ENCODE measurements at regions not wholly inside any gene's neighbourhood (a gene's known extent, or its start where the extent isn't known, plus 50 kb on each side); places are given as distances from the start of the nearest gene placed in this dataset.

DNA sequence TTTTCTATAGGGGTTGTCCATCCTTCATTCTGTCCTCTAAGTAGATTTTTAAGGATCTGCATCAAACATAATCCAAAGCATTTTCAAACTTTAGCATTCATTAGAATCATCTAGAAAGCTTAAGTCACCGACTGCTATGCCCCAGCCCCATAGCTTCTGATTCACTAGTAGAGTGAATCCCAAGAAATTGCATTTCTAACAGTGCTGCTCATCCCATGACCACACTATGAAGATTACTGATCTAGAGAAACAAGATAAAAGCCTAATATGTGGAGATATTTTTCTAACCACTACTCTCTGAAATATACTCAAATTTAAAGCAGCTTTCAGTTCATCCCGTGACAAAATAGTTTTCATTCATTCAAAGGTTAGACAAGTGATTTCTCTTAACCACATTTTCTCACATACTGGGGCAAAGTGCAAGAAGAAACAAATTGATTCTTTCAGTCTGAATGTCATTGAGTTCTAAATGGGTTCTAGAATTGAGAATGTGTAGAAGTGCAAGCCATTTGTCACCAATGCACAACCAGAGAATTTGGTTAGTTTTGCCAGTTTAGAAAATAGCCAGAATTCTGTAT, 286.9 kb upstream of the CD180 start (continued):
- no peak for TF ChIP-seq ZBTB33 (IDR thresholded peaks at IDR 0.05)
- no peak for TF ChIP-seq CHD1 (IDR thresholded peaks at IDR 0.05; ENCODE audit: low read depth, low read length)
- TF ChIP-seq REST (IDR thresholded peaks at IDR 0.05; ENCODE audit: low read depth, low read length): no peak
- TF ChIP-seq, protein P1, sequence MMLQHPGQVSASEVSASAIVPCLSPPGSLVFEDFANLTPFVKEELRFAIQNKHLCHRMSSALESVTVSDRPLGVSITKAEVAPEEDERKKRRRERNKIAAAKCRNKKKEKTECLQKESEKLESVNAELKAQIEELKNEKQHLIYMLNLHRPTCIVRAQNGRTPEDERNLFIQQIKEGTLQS (IDR thresholded peaks at IDR 0.05; ENCODE audit: borderline replicate concordance, extremely low read depth, low read depth, low read length): no peak
- no peak for TF ChIP-seq TCF3 (IDR thresholded peaks at IDR 0.05; ENCODE audit: borderline replicate concordance, insufficient read depth, low read depth, low read length)

GRCh38 chr5:67481362-67481761, 284.8 kb upstream of the CD180 start:
- H3K4me1 ChIP-seq (ENCODE audit: control insufficient read depth, insufficient read depth, low read length): no peaks in the 10 kb centered on the region
- H3K27ac ChIP-seq (ENCODE audit: control insufficient read depth, insufficient read depth): no peak overlapping the region
- BruUV-seq (replicated peaks): no TSS peak
- SMC1A ChIA-PET (ENCODE audit: uncharacterized antibody, unreplicated experiment): no interaction called here
- intact Hi-C loops (cut with micrococcal nuclease; ENCODE audit: unreplicated experiment): no loop called here
- no peaks in the 10 kb centered on the region for H3K79me2 ChIP-seq (ENCODE audit: control insufficient read depth, insufficient read depth, low read length)
- DNase-seq (ENCODE audit: low read depth, low spot score) (no peak), ATAC-seq (no peak), FAIRE-seq (no peak)
- H3K4me2 ChIP-seq (ENCODE audit: control insufficient read depth, insufficient read depth): no peak overlapping the region
- no peak overlapping the region for H3K4me3 ChIP-seq
- in situ Hi-C loops (cut with MboI): no loop called here
- H4K20me1 ChIP-seq (ENCODE audit: control insufficient read depth, insufficient read depth): no peaks in the 10 kb centered on the region
- WGBS (ENCODE audit: insufficient coverage, insufficient replicate concordance, low lambda C conversion rate, missing lambda C conversion rate): 100% methylated on average over 1 of the region's 1 CpG
- RAD21 ChIA-PET (ENCODE audit: unreplicated experiment): no interaction called here
- H2AFZ ChIP-seq (ENCODE audit: control insufficient read depth, low read depth, low read length): no peak overlapping the region
- no peak overlapping the region for H3K9ac ChIP-seq (ENCODE audit: control insufficient read depth, insufficient read depth, low read length)
- CTCF ChIA-PET: no interaction called here
- H3K9me3 ChIP-seq (replicated peaks; ENCODE audit: control insufficient read depth, insufficient read depth, low read length): no peaks in the 10 kb centered on the region
- H3K36me3 ChIP-seq (ENCODE audit: control insufficient read depth in 2 of 2, insufficient read depth in 2 of 2, low read length in 1 of 2): no peaks in the 10 kb centered on the region
- no peaks in the 10 kb centered on the region for H3K27me3 ChIP-seq (replicated peaks in 1 of 2; ENCODE audit: control insufficient read depth in 2 of 2, insufficient read depth in 2 of 2, low read length in 1 of 2)
- POLR2A ChIA-PET: no interaction called here
- TF ChIP-seq, protein P2, sequence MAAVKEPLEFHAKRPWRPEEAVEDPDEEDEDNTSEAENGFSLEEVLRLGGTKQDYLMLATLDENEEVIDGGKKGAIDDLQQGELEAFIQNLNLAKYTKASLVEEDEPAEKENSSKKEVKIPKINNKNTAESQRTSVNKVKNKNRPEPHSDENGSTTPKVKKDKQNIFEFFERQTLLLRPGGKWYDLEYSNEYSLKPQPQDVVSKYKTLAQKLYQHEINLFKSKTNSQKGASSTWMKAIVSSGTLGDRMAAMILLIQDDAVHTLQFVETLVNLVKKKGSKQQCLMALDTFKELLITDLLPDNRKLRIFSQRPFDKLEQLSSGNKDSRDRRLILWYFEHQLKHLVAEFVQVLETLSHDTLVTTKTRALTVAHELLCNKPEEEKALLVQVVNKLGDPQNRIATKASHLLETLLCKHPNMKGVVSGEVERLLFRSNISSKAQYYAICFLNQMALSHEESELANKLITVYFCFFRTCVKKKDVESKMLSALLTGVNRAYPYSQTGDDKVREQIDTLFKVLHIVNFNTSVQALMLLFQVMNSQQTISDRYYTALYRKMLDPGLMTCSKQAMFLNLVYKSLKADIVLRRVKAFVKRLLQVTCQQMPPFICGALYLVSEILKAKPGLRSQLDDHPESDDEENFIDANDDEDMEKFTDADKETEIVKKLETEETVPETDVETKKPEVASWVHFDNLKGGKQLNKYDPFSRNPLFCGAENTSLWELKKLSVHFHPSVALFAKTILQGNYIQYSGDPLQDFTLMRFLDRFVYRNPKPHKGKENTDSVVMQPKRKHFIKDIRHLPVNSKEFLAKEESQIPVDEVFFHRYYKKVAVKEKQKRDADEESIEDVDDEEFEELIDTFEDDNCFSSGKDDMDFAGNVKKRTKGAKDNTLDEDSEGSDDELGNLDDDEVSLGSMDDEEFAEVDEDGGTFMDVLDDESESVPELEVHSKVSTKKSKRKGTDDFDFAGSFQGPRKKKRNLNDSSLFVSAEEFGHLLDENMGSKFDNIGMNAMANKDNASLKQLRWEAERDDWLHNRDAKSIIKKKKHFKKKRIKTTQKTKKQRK (IDR thresholded peaks at IDR 0.05; ENCODE audit: low read depth, low read length): no peak
- TF ChIP-seq EP300 (IDR thresholded peaks at IDR 0.05; ENCODE audit: borderline replicate concordance in 1 of 2, control insufficient read depth in 1 of 2, low read depth in 2 of 2, low read length in 2 of 2) (no peak), BHLHE40 (IDR thresholded peaks at IDR 0.05; ENCODE audit: borderline replicate concordance in 1 of 2, low read depth in 2 of 2, low read length in 1 of 2) (no peak), STAT1 (conservative IDR thresholded peaks at IDR 0.05) (no peak), IKZF1 (conservative IDR thresholded peaks at IDR 0.05) (no peak)
- TF ChIP-seq, protein P3, sequence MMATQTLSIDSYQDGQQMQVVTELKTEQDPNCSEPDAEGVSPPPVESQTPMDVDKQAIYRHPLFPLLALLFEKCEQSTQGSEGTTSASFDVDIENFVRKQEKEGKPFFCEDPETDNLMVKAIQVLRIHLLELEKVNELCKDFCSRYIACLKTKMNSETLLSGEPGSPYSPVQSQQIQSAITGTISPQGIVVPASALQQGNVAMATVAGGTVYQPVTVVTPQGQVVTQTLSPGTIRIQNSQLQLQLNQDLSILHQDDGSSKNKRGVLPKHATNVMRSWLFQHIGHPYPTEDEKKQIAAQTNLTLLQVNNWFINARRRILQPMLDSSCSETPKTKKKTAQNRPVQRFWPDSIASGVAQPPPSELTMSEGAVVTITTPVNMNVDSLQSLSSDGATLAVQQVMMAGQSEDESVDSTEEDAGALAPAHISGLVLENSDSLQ (IDR thresholded peaks at IDR 0.05): no peak
